Astrocyte of the cerebellum (primary cell): ENCODE measurements at regions not wholly inside any gene's neighbourhood (a gene's known extent, or its start where the extent isn't known, plus 50 kb on each side); places are given as distances from the start of the nearest gene placed in this dataset.

Experiments
- DNase-seq: peaks from one replicate; pipeline ENCODE4 v3.0.0-alpha.2; 2011; ENCODE audit warnings: low read depth
- H3K4me3 ChIP-seq: 2 replicates; pipeline ENCODE4 v1.5.1; 2011; ENCODE audit warnings: mild to moderate bottlenecking, low read depth, low read length, moderate library complexity
- in situ Hi-C: cut with HindIII; loops from 2 replicates; pipeline ENCODE4 v1.10.0; 2017; ENCODE audit warnings: low sequenced_read_pairs
- TF ChIP-seq, protein P1 (sequence below): IDR thresholded peaks from 2 replicates; pipeline ENCODE4 v1.5.1; 2012; ENCODE audit warnings: low read length, low read depth, moderate library complexity, mild to moderate bottlenecking; ENCODE audit errors: missing control alignments

DNA sequence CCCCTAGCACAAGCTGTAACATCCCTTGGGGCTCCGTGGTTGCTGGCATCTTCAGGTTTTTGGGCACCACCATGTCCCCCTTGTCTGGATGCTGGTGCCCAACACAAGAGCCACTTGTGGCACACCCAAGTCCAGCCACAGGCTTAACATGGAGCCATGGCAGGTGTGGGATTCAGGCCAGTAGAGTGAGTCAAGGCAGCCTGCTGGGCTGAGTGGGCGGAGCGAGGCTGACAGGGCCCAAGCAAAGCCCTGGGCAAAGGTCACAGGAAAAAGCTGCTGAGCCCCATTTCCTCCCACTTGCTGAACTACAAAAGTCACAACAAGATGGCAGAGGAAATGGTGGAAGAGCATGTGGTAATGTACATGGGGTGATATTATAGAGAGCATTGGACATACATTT, 950.7 kb upstream of the FLRT2 start:
- no peak for DNase-seq
- in situ Hi-C loops: no loop called here
- TF ChIP-seq, protein P1, sequence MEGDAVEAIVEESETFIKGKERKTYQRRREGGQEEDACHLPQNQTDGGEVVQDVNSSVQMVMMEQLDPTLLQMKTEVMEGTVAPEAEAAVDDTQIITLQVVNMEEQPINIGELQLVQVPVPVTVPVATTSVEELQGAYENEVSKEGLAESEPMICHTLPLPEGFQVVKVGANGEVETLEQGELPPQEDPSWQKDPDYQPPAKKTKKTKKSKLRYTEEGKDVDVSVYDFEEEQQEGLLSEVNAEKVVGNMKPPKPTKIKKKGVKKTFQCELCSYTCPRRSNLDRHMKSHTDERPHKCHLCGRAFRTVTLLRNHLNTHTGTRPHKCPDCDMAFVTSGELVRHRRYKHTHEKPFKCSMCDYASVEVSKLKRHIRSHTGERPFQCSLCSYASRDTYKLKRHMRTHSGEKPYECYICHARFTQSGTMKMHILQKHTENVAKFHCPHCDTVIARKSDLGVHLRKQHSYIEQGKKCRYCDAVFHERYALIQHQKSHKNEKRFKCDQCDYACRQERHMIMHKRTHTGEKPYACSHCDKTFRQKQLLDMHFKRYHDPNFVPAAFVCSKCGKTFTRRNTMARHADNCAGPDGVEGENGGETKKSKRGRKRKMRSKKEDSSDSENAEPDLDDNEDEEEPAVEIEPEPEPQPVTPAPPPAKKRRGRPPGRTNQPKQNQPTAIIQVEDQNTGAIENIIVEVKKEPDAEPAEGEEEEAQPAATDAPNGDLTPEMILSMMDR: no peak
- H3K4me3 ChIP-seq: no peak overlapping the region

DNA sequence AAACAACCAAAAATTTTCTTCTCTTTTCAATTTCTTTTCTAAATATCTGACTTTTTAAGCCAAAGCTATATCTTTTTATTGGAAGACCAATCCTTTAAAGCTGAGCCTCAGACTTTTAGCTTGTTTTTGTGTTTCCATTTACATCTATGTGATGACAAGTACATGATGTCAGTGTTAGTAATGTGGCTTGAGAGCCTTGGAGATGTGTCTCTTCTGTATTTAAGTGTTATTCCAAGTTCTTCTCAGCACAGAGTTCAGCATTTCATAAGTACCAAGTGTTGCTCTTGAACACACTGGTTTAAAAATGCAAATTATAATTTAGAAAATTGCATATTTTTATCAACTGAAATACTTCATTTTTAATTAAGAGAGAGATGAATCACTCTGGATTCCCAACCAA, 948.9 kb upstream of the FLRT2 start:
- no peak overlapping the region for H3K4me3 ChIP-seq
- DNase-seq: no peak
- in situ Hi-C loops: no loop called here
- TF ChIP-seq, protein P1: no peak

DNA sequence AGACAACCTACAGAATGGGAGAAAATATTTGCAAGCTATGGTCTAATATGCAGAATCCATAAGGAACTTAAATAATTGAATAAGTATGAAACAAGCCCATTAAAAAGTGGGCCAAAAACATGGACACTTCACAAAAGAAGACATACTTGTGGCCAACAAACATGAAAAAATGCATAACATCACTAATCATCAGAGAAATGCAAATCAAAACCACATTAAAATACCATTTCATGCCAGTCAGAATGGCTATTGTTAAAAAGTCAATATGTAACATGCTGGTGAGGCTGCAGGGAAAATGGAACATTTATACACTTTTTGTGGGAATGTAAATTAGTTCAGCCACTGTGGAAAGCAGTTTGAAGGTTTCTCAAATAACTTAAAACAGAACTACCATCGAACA, 945.4 kb upstream of the FLRT2 start:
- TF ChIP-seq, protein P1: no peak
- no peak overlapping the region for H3K4me3 ChIP-seq
- DNase-seq: peak; percentile 75
- in situ Hi-C loops: no loop called here

DNA sequence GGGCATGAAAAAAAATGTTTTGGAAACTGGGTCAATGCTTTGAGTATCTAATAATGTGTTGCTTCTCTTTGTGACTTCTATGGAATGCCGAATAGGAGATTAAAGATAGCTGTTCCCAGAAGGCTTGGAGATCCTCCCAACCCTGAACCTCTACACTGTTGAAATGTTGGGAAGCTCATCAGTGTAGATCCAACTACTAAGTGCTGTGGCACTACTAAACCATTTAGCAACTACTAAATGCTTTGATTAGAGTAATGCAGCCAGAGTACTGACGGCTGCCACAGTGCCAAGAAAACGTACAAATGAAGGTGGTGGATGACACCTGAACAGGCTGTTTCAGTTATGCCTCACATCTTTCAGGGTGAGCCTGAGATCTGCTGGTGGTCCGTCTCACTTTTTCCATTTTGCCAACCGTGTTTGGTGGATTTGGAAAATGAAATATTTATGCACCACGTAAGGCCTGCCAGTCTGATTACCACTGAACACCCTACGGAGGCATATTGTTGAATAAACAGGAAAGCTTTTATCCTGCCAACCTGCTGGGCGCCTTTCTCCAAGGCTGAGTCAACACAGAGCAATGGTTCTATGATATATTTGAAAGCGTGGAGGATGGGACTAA, 938.0 kb upstream of the FLRT2 start:
- no peak for DNase-seq
- in situ Hi-C loops: no loop called here
- H3K4me3 ChIP-seq: no peak overlapping the region
- TF ChIP-seq, protein P1: no peak

DNA sequence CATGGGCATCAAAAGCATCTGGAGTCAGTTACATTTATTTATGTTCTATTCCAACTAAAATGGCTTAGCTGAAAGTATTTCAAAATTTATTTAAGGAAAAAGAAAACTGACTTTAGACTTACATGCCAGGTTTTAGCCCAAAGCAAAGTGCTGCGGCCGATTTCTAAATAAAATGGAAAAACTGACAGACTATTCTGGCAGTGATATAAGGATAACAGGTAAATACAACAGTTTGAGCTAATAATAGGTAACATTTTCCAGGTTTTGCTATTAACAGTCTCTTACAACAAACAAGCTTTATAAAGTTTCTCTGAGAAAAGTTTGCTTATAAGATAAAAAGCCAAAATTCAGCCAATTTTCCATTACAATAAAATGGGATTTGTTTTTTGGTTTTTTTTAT, 937.2 kb upstream of the FLRT2 start:
- no peak for DNase-seq
- TF ChIP-seq, protein P1: no peak
- in situ Hi-C loops: no loop called here
- no peak overlapping the region for H3K4me3 ChIP-seq

DNA sequence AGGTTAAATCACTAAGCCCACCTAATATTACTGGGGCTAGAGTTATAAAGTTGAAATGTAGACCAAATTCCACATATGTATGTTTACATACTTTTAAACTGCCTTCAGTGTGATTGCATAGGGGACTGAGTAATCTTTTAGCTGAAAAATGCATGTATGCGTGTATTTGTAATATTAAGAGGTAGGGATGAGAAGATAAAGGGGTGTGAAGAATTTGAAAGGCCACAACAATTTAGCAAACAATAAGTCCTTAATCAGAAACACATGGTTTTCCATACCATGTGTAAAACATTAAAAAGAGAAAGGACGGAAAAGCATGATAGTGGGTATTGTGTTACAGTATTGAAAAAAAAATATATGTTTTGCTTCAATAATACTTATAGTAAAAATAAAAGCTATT, 919.9 kb upstream of the FLRT2 start:
- TF ChIP-seq, protein P1: no peak
- no peak for DNase-seq
- in situ Hi-C loops: no loop called here
- H3K4me3 ChIP-seq: no peak overlapping the region

- no peak for DNase-seq
- H3K4me3 ChIP-seq: no peak overlapping the region
- in situ Hi-C loops: no loop called here
- TF ChIP-seq, protein P1: no peak
These were observed 907.6 kb upstream of the FLRT2 start for GRCh38 chr14:84622357-84622756.
